Mononuclear cell (primary cell): ENCODE measurements at regions not wholly inside any gene's neighbourhood (a gene's known extent, or its start where the extent isn't known, plus 50 kb on each side); places are given as distances from the start of the nearest gene placed in this dataset.

Experiments
- H3K27me3 ChIP-seq: 2 replicates; pipeline ENCODE4 v1.6.0; 2011; ENCODE audit warnings: low read length, control low read depth; ENCODE audit not compliant: insufficient read depth
- H3K4me1 ChIP-seq: 2 replicates; pipeline ENCODE4 v1.5.1; 2011; ENCODE audit warnings: mild to moderate bottlenecking, low read length, control low read depth; ENCODE audit not compliant: insufficient read depth
- H3K4me3 ChIP-seq: 2 replicates; pipeline ENCODE4 v1.5.1; 2011; ENCODE audit warnings: mild to moderate bottlenecking, low read length, moderate library complexity
- H3K9me3 ChIP-seq: 2 replicates; pipeline ENCODE4 v1.5.1; 2011; ENCODE audit warnings: low read depth, mild to moderate bottlenecking, control low read depth, low read length

DNA sequence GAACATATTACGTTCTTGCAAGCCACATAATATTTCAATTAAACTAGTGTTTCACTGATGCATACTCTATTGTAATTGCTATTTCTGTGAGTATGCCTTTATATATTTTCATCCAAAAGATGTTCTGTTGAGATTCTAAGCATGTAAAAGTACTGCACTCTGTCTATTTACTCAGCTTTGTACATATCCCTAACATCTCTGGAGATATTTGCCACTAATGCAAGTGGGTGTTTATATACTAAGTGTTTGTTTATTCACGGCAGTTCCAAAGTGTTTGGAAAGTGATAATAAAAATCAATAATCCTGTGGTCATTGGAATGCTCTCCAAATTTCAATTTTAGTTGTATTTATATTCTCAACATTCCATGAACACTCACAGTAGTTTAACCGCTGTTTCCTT, 1989.0 kb downstream of the C4orf33 start:
- H3K9me3 ChIP-seq, result no peaks in the 10 kb centered on the region
- H3K4me1 ChIP-seq, result no peaks in the 10 kb centered on the region
- no peak overlapping the region for H3K4me3 ChIP-seq
- H3K27me3 ChIP-seq, result no peaks in the 10 kb centered on the region

DNA sequence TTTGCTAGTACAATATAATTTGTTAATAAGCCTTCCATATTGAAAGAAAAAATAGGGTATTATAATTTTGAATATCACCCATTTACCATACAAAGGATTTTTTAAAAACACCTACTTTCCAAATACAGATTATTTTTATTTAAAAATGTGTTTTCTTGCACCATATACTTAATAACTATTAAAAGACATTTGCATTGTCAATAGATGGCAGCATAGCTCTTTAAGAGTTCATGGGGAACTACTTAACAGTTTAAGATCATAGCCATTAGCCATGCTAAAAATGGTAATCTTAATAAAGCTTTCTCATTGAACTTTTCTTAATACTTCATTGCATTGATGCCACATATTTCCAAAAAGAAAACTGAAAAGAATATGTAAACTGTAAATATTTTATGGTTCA, 1995.9 kb downstream of the C4orf33 start:
- no peaks in the 10 kb centered on the region for H3K4me1 ChIP-seq
- no peak overlapping the region for H3K4me3 ChIP-seq
- no peaks in the 10 kb centered on the region for H3K9me3 ChIP-seq
- no peaks in the 10 kb centered on the region for H3K27me3 ChIP-seq

DNA sequence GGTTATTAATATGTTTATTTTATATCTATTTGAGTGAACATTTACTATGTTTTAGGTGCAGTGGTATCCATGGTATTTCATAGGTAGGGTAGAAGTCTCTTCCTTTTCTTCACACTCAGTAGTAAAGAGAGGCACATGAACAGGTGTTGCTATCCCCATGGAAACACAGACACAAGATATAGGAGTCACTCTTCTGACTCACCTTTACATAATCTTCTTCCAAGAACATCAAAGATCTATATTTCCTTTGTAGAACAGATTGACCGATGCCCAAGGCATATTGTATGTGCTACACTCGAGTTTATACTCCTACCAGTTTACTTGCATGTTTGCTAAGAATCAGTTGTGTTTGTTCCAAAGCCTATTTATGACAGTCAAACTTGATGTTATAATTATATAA, 1997.4 kb downstream of the C4orf33 start:
- Histone ChIP-seq H3K4me1 (no peaks in the 10 kb centered on the region), H3K4me3 (no peak overlapping the region), H3K27me3 (no peaks in the 10 kb centered on the region)

DNA sequence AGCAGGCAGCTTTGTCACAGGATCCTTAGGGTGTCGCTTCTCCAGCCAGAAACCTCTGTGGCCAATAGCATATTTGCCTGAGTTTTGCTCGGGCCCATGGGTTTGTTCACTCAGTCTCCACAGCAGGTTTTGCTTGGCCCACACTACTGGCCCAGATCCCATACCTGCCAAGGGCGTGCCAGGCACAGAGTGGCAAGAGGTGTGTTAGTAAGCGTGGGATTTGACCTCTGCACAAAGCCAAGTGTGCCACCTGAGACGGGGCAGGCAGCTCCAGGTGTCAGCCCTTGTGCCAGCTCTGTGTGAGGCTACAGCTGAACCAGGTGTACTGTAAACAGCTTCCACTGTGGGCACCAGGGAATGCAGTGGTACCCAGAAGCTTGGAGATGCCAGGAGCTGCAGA, 2003.0 kb downstream of the C4orf33 start:
- no peak overlapping the region for H3K4me3 ChIP-seq
- no peaks in the 10 kb centered on the region for H3K4me1 ChIP-seq
- H3K27me3 ChIP-seq, result no peaks in the 10 kb centered on the region
- no peaks in the 10 kb centered on the region for H3K9me3 ChIP-seq

More for the DNA sequence above, 1997.4 kb downstream of the C4orf33 start:
- H3K9me3 ChIP-seq, result no peaks in the 10 kb centered on the region

DNA sequence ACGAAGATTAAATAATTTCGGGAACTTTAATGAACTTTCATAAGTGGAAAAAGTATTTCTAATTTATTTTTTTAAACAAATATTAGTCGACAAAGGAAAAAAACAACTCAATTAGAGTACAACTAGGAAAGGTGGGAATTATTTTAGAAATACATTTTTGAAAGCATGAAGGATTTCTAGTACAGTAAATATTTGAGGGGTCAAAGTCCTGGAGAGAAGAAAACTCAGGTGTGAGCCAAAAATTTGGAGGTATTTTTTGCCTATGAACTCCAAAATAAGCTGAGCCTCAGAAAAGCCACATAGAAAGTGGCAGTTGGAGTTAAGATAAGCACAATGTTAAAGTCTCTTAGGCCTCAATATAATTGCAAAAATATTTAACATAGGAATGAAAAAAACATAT, 2017.3 kb downstream of the C4orf33 start:
- H3K9me3 ChIP-seq, result no peaks in the 10 kb centered on the region
- H3K4me3 ChIP-seq, result no peak overlapping the region
- no peaks in the 10 kb centered on the region for H3K27me3 ChIP-seq
- H3K4me1 ChIP-seq, result no peaks in the 10 kb centered on the region

DNA sequence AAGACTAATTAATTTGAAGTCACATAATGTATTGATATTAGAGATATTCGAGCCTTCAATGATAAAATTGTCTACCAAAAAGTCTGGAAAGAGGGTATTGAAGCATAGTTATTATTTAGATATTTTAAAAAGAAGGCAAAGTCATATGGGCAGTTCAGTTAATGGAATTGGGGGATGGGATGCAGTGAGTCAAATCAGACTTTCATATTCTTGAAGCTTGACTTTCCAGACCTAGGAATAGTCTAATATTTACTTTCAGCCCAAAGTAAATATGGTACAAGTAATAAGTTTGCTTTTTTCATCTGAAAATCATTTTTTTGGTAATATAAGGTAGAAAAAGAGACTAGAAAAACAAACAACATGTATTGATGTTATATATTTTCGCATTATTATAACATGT, 2017.8 kb downstream of the C4orf33 start:
- Histone ChIP-seq H3K4me1 (no peaks in the 10 kb centered on the region), H3K9me3 (no peaks in the 10 kb centered on the region), H3K4me3 (no peak overlapping the region), H3K27me3 (no peaks in the 10 kb centered on the region)

DNA sequence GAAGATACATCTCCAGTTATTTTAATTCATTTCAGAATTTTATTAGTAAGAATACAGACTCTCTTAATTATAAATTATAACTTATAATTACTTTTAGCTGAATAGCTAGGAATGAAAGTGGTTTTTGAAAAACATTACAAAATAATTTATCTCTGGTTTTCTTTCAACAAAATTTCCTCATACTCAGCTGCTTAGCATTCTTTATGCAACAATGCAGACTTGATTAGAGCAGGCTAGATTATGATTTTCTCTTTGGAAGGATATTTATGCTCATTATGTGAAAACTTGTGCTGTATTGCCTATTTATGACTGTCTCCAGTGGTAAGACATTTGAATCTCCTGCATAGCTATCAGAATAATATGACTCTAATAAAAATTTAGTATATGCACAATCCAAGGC, 2023.7 kb downstream of the C4orf33 start:
- no peaks in the 10 kb centered on the region for H3K27me3 ChIP-seq
- no peaks in the 10 kb centered on the region for H3K4me1 ChIP-seq
- H3K4me3 ChIP-seq, result no peak overlapping the region
- H3K9me3 ChIP-seq, result no peaks in the 10 kb centered on the region

DNA sequence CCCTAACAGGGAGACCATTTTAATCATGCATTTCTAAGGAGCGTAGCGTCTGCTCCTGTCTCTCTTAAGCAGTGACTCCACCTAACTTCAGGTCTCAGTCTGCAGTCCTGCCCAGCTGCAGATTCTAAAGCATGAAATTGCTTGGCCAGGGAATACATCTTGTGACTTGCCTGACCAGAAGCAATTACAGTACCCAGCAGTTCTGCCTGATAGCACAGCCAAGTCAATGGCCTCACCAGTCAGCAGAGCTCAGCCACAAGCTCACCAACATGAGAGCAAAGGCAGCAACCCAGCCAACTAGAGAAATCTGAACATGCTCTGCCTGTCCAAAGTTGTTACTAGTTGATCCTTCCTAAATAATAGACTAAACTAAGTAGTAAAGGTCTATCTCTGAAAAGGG, 2011.9 kb upstream of the PCDH10 start:
- Histone ChIP-seq H3K4me3 (no peak overlapping the region), H3K27me3 (no peaks in the 10 kb centered on the region), H3K4me1 (no peaks in the 10 kb centered on the region), H3K9me3 (no peaks in the 10 kb centered on the region)

DNA sequence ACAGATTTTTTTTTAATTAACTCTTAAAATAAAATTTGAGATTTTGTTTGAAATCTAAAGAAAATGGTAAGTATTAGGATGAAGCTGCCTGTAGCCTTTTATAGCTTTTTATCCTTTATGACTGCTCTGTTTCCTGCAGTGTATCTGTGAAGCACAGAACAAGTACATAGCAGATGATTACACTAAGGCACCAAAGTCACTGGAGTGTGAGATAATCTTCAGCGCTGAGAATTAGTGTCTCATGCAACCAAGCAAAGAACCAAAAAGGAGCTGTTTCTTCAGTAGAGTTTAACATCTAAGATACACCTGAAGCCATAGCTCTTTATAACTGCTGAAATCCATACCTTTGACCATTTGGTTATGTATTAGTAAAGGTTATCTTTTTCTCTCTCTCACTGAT, 1989.8 kb upstream of the PCDH10 start:
- H3K4me3 ChIP-seq, result no peak overlapping the region
- H3K4me1 ChIP-seq, result no peaks in the 10 kb centered on the region
- H3K27me3 ChIP-seq, result no peaks in the 10 kb centered on the region
- H3K9me3 ChIP-seq, result peaks cover 6% of the 10 kb centered on the region

DNA sequence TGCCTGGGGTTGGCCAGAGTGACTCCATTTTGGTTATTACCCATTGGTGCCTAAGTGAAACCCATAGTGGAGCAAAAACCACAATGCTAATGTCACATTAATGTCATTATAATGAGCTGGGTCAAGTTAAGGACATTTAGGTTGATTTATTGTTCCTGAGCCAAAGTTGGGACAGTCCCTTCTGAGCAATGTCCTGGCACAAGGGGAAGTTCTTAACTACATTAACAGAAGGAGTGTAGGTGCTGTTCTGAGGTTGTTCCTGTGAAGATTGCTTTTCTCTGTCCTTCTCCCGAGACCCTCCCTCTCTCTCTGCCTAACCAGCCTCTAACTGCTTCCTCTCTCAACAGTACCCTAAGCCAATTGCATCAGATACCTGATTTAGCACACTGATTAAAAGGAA, 1956.8 kb upstream of the PCDH10 start:
- no peaks in the 10 kb centered on the region for H3K4me1 ChIP-seq
- peaks cover 7% of the 10 kb centered on the region for H3K9me3 ChIP-seq
- no peak overlapping the region for H3K4me3 ChIP-seq
- no peaks in the 10 kb centered on the region for H3K27me3 ChIP-seq

DNA sequence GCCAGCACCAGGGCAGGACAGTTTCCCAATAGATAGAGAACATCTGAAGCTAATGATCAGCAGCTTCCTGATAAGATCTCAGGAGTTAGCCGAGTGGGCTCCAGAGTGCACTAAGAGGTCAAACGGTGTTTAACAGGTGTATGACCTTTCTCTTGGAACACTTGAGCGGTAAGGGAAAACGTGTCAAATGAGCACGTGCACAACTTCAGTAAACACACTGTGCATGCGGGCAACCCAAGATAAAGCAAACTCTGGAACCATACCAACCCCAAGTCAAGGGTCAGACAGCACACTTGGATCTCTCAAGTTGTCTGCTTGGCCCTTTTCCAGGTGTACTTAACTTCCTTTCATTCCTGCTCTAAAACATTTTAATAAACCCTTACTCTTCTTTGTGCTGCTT, 1941.5 kb upstream of the PCDH10 start:
- Histone ChIP-seq H3K4me3 (no peak overlapping the region), H3K27me3 (no peaks in the 10 kb centered on the region)

DNA sequence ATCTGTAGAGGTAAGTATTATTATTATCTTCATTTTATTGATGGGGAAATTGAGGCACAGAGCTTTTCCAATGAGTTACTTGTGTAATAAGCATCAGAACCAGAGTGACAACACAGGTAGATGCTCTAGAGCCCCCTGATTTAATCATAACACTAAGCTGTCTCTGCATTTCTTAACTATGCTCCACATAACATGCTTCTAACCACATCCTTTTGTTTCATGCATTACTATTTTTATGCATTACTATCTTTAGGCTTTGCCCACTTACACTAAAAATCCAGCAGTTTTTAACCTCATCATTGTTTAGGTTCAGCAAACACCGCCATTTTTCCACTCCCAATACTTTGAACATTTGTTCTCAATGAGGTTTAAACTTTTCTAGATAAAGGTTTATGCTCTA, 1900.8 kb upstream of the PCDH10 start:
- H3K4me1 ChIP-seq, result no peaks in the 10 kb centered on the region
- H3K9me3 ChIP-seq, result no peaks in the 10 kb centered on the region

More for the DNA sequence above, 1941.5 kb upstream of the PCDH10 start:
- no peaks in the 10 kb centered on the region for H3K4me1 ChIP-seq
- H3K9me3 ChIP-seq, result no peaks in the 10 kb centered on the region

DNA sequence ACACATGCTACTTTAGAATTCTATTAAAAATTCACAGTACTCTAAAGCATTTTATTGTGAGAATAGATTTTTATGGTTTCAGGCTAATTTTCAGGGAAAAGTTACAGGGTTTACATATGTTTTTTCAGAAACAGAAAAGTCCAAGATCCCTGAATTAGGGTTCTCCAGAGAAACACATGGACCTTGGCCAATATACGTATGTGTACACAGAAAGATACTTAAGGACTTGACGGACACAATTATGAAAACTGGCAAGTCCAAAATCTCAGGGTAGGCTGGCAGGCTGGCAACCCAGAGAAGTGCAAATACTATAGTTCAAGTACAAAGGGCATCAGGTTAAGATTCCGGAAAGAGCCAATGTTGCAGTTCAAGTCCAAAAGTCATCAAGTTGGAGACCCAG, 1897.8 kb upstream of the PCDH10 start:
- no peak overlapping the region for H3K4me3 ChIP-seq
- no peaks in the 10 kb centered on the region for H3K9me3 ChIP-seq
- no peaks in the 10 kb centered on the region for H3K27me3 ChIP-seq
- no peaks in the 10 kb centered on the region for H3K4me1 ChIP-seq

More for the DNA sequence above, 1900.8 kb upstream of the PCDH10 start:
- H3K27me3 ChIP-seq, result no peaks in the 10 kb centered on the region
- no peak overlapping the region for H3K4me3 ChIP-seq

DNA sequence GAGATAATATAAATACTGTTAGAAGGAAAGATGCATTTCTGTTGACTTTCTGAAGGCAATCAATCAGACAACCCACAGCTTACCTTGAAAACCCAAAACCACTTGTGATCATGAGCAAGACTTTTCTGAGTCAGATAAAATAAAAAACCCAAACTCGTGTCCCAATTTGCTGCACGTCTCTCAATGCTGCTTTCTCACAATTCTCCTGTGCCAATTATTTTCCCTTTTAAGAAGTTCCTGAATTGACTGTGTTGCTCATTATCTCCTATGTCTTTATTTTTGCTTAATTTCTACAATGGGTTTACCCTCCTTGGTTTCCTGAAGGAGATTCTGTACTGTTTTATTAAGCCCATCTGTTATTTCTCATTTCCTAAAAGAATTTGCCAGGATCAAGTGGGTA, 1891.9 kb upstream of the PCDH10 start:
- Histone ChIP-seq H3K4me1 (no peaks in the 10 kb centered on the region), H3K27me3 (no peaks in the 10 kb centered on the region), H3K9me3 (no peaks in the 10 kb centered on the region), H3K4me3 (no peak overlapping the region)

DNA sequence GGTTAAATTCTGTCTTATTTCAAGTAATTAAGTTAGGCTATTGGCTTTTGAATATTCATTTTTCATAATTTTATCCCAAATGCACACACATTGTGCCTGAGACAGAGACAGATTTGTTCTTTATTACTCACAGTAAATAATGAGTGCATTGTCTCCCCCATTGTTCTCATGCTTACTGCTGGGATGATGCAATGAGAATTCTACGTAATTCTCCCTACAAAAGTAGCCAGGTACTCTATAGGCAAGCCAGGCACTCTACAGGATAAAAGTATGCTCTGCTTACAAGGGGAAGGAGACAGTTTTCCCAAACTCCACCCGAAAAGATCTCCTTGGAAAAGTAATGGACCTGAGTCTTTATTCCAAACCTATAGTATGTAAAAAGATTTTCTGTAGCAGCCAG, 1890.7 kb upstream of the PCDH10 start:
- no peaks in the 10 kb centered on the region for H3K9me3 ChIP-seq

DNA sequence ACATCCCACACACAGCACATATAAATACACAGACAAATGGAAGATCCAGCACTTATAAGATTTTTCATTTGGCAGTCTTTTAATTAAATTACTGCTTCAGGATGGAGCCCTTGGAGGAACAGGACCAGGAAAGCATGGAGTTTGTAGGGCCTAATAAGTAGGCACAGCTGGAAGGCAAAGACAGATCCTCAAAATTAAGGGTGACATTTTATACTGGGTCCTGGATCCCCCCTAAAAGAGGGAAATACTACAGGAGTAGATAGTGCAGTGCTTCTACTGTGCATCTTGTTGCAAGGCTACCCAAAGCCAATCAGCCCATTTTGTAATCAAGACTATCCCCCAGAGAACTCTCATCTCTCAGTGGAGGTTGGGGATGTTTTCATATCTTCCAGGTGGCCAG, 1860.7 kb upstream of the PCDH10 start:
- no peak overlapping the region for H3K4me3 ChIP-seq
- peaks cover 11% of the 10 kb centered on the region for H3K9me3 ChIP-seq
- no peaks in the 10 kb centered on the region for H3K4me1 ChIP-seq
- H3K27me3 ChIP-seq, result no peaks in the 10 kb centered on the region

More for the DNA sequence above, 1890.7 kb upstream of the PCDH10 start:
- Histone ChIP-seq H3K4me3 (no peak overlapping the region), H3K27me3 (no peaks in the 10 kb centered on the region), H3K4me1 (no peaks in the 10 kb centered on the region)

DNA sequence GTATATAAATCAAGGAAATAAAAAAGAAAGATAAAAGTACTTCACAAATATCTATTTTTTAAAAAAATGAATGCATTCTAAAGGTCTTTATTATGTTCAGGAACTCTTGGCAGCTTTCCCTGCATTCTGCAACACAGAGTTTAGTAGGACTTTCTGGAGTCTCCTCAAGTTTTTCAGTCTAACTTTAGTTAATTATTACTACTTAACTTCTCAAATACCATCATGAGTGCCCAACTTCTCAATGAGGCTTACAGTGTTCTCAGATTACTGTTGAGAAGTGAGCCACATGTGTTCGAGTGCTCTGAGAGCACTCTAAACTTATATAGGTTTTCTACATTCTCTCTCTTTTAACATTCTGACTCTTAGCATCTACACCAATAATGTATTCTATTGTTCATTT, 1852.9 kb upstream of the PCDH10 start:
- no peak overlapping the region for H3K4me3 ChIP-seq
- no peaks in the 10 kb centered on the region for H3K9me3 ChIP-seq
- H3K4me1 ChIP-seq, result no peaks in the 10 kb centered on the region
- no peaks in the 10 kb centered on the region for H3K27me3 ChIP-seq
